Astrocyte (in vitro differentiated cells and primary cell): ENCODE measurements at regions not wholly inside any gene's neighbourhood (a gene's known extent, or its start where the extent isn't known, plus 50 kb on each side); places are given as distances from the start of the nearest gene placed in this dataset.

Experiments used
- DNase-seq: peaks from one replicate; pipeline ENCODE4 v3.0.0-alpha.2; 2010; ENCODE audit warnings: low read depth
- FAIRE-seq: peaks from 2 replicates; lab custom pipeline; 2011; peaks lifted over from hg19 to GRCh38; lab: Jason Lieb, UNC
- H2AFZ ChIP-seq: 2 replicates; pipeline ENCODE4 v1.6.0; 2012; ENCODE audit warnings: low read depth, low read length, inconsistent platforms
- H3K27ac ChIP-seq: 2 replicates; pipeline ENCODE4 v1.5.1; 2011; ENCODE audit warnings: low read depth, low read length, inconsistent platforms
- H3K27me3 ChIP-seq: 2 replicates; pipeline ENCODE4 v1.6.0; 2011; ENCODE audit warnings: low read length, inconsistent platforms; ENCODE audit not compliant: insufficient read depth
- H3K36me3 ChIP-seq: 2 replicates; pipeline ENCODE4 v1.5.1; 2011; ENCODE audit warnings: low read length, inconsistent platforms; ENCODE audit not compliant: insufficient read depth
- H3K4me1 ChIP-seq: 2 replicates; pipeline ENCODE4 v1.5.1; 2011; ENCODE audit warnings: low read length, inconsistent platforms; ENCODE audit not compliant: insufficient read depth
- H3K4me2 ChIP-seq: 2 replicates; pipeline ENCODE4 v1.6.0; 2012; ENCODE audit warnings: low read length, inconsistent platforms
- H3K4me3 ChIP-seq: 2 replicates; pipeline ENCODE4 v1.5.1; 2011; ENCODE audit warnings: low read depth, mild to moderate bottlenecking, low read length, inconsistent platforms; ENCODE audit not compliant: insufficient read depth
- H3K79me2 ChIP-seq: 2 replicates; pipeline ENCODE4 v1.6.0; 2012; ENCODE audit warnings: mild to moderate bottlenecking, low read length, inconsistent platforms; ENCODE audit not compliant: insufficient read depth
- H3K9ac ChIP-seq: 2 replicates; pipeline ENCODE4 v1.6.0; 2012; ENCODE audit warnings: mild to moderate bottlenecking, low read length, inconsistent platforms
- H3K9me3 ChIP-seq: 2 replicates; pipeline ENCODE4 v1.5.1; 2012; ENCODE audit warnings: low read depth, mild to moderate bottlenecking, low read length, inconsistent platforms; ENCODE audit not compliant: insufficient read depth
- H4K20me1 ChIP-seq: 2 replicates; pipeline ENCODE4 v1.6.0; 2012; ENCODE audit warnings: low read length, inconsistent platforms; ENCODE audit not compliant: insufficient read depth
- H3K27ac Mint-ChIP-seq: one replicate; pipeline ENCODE4 v1.8.0; 2021; ENCODE audit warnings: mild to moderate bottlenecking, mixed read lengths; ENCODE audit not compliant: unreplicated experiment
- H3K27me3 Mint-ChIP-seq: one replicate; pipeline ENCODE4 v1.8.0; 2021; ENCODE audit warnings: low read depth, mixed read lengths; ENCODE audit not compliant: unreplicated experiment
- H3K36me3 Mint-ChIP-seq: one replicate; pipeline ENCODE4 v1.8.0; 2021; ENCODE audit warnings: low read depth, mixed read lengths; ENCODE audit not compliant: unreplicated experiment
- H3K4me1 Mint-ChIP-seq: one replicate; pipeline ENCODE4 v1.8.0; 2021; ENCODE audit warnings: low read depth, mixed read lengths; ENCODE audit not compliant: unreplicated experiment
- H3K4me3 Mint-ChIP-seq: one replicate; pipeline ENCODE4 v1.8.0; 2021; ENCODE audit warnings: mild to moderate bottlenecking, moderate library complexity, mixed read lengths; ENCODE audit not compliant: unreplicated experiment
- H3K9me3 Mint-ChIP-seq: one replicate; pipeline ENCODE4 v1.8.0; 2021; ENCODE audit warnings: mild to moderate bottlenecking, mixed read lengths; ENCODE audit not compliant: unreplicated experiment
- EZH2 ChIP-seq: IDR thresholded peaks from 2 replicates; pipeline ENCODE4 v1.6.1; 2012; ENCODE audit warnings: mild to moderate bottlenecking, low read length, inconsistent platforms; ENCODE audit not compliant: insufficient read depth
- TF ChIP-seq, protein P1 (sequence below): IDR thresholded peaks from 2 replicates; pipeline ENCODE4 v1.5.1; 2011; ENCODE audit warnings: low read depth, mild to moderate bottlenecking, inconsistent platforms, low read length, moderate library complexity; ENCODE audit not compliant: insufficient read depth

DNA sequence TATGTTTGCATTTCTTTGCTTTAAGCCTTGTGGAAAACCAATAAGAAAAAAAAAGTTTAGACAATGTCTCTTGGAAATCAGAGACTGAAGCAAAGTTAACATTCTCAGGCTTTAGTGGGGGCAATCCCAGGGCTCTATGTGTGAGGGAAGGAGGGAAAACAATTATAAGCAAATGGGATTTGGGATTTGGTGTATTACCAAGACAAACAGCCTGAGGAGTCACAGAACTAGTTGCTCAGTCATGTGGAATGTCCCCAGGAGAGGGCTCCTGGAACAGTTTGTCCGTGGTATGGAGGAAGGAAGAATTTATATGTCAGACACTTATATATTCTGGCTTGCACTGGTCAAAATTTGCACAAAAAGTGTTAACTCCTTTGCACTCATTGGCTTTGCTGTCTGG is 562.9 kb upstream of the TPK1 start:
- Histone ChIP-seq H4K20me1 (no peaks in the 10 kb centered on the region), H3K4me3 (no peak overlapping the region), H3K9me3 (no peaks in the 10 kb centered on the region), H3K27ac (no peak overlapping the region), H3K79me2 (no peaks in the 10 kb centered on the region), H3K27me3 (no peaks in the 10 kb centered on the region), H2AFZ (no peak overlapping the region), H3K4me2 (no peak overlapping the region), H3K9ac (no peak overlapping the region), H3K36me3 (no peaks in the 10 kb centered on the region), H3K4me1 (no peaks in the 10 kb centered on the region)
- no peak for FAIRE-seq
- no peak for DNase-seq
- TF ChIP-seq, protein P1, sequence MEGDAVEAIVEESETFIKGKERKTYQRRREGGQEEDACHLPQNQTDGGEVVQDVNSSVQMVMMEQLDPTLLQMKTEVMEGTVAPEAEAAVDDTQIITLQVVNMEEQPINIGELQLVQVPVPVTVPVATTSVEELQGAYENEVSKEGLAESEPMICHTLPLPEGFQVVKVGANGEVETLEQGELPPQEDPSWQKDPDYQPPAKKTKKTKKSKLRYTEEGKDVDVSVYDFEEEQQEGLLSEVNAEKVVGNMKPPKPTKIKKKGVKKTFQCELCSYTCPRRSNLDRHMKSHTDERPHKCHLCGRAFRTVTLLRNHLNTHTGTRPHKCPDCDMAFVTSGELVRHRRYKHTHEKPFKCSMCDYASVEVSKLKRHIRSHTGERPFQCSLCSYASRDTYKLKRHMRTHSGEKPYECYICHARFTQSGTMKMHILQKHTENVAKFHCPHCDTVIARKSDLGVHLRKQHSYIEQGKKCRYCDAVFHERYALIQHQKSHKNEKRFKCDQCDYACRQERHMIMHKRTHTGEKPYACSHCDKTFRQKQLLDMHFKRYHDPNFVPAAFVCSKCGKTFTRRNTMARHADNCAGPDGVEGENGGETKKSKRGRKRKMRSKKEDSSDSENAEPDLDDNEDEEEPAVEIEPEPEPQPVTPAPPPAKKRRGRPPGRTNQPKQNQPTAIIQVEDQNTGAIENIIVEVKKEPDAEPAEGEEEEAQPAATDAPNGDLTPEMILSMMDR = no peak
- TF ChIP-seq EZH2 = no peak
- Mint-ChIP-seq H3K27ac (no peak overlapping the region), H3K4me3 (no peak overlapping the region), H3K36me3 (no peaks in the 10 kb centered on the region), H3K4me1 (no peaks in the 10 kb centered on the region), H3K27me3 (no peaks in the 10 kb centered on the region), H3K9me3 (peaks cover 6% of the 10 kb centered on the region)

DNA sequence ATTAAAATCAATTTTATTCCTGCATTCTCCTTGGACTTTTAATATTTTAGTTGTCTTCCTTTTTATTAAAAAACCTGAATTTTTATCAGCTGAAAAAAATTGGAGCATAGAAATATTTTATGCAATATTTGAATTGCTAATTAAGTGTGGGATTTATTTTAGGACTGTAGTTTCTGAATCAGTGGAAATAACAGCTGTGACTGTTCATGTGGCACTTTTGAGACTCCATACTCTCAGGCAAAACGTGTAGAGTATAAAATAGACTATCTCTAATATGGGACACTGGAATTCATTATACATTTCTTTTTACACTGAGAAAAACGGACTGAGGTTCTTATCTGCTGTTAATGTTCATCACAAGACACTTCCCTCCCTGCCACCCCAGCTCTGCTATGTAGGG is 558.3 kb upstream of the TPK1 start:
- Histone ChIP-seq H3K4me2 (no peak overlapping the region), H3K79me2 (no peaks in the 10 kb centered on the region), H4K20me1 (no peaks in the 10 kb centered on the region), H2AFZ (no peak overlapping the region), H3K9me3 (no peaks in the 10 kb centered on the region), H3K27ac (no peak overlapping the region), H3K4me3 (no peak overlapping the region), H3K27me3 (no peaks in the 10 kb centered on the region), H3K4me1 (no peaks in the 10 kb centered on the region), H3K9ac (no peak overlapping the region), H3K36me3 (no peaks in the 10 kb centered on the region)
- Mint-ChIP-seq H3K4me3 (no peak overlapping the region), H3K4me1 (no peaks in the 10 kb centered on the region), H3K27me3 (no peaks in the 10 kb centered on the region), H3K36me3 (no peaks in the 10 kb centered on the region), H3K27ac (no peak overlapping the region), H3K9me3 (peaks cover 5% of the 10 kb centered on the region)
- FAIRE-seq = no peak
- TF ChIP-seq, protein P1 = no peak
- no peak for TF ChIP-seq EZH2
- DNase-seq = no peak

DNA sequence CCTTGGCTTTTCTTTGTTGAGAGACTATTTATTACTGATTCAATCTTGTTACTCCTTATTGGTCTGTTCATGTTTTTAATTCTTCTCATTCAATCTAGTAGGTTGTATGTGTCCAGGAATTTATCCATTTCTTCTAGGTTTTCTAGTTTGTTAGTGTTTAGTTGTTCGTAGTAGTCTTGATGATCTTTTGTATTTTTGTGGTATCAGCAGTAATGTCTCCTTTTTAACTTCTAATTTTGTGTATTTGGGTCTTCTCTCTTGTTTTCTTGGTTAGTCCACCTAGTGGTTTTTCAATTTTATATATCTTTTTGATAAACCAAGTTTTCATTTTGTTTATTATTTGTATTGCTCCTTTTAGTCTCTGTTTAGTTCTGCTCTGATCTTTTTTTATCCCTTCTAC is 546.9 kb upstream of the TPK1 start:
- Mint-ChIP-seq H3K27ac (no peak overlapping the region), H3K36me3 (no peaks in the 10 kb centered on the region), H3K27me3 (no peaks in the 10 kb centered on the region), H3K4me3 (no peak overlapping the region), H3K4me1 (no peaks in the 10 kb centered on the region), H3K9me3 (no peaks in the 10 kb centered on the region)
- DNase-seq (no peak), FAIRE-seq (no peak)
- no peaks in the 10 kb centered on the region for H3K36me3 ChIP-seq
- H4K20me1 ChIP-seq = no peaks in the 10 kb centered on the region
- H2AFZ ChIP-seq = no peak overlapping the region
- no peak overlapping the region for H3K9ac ChIP-seq
- no peak overlapping the region for H3K4me2 ChIP-seq
- TF ChIP-seq, protein P1 = no peak
- TF ChIP-seq EZH2 = no peak
- H3K4me1 ChIP-seq = no peaks in the 10 kb centered on the region
- no peaks in the 10 kb centered on the region for H3K9me3 ChIP-seq
- H3K27me3 ChIP-seq = no peaks in the 10 kb centered on the region
- no peaks in the 10 kb centered on the region for H3K79me2 ChIP-seq
- no peak overlapping the region for H3K27ac ChIP-seq
- H3K4me3 ChIP-seq = no peak overlapping the region
